ENCODE measurements at regions not wholly inside any gene's neighbourhood (a gene's known extent, or its start where the extent isn't known, plus 50 kb on each side); places are given as distances from the start of the nearest gene placed in this dataset.

DNA sequence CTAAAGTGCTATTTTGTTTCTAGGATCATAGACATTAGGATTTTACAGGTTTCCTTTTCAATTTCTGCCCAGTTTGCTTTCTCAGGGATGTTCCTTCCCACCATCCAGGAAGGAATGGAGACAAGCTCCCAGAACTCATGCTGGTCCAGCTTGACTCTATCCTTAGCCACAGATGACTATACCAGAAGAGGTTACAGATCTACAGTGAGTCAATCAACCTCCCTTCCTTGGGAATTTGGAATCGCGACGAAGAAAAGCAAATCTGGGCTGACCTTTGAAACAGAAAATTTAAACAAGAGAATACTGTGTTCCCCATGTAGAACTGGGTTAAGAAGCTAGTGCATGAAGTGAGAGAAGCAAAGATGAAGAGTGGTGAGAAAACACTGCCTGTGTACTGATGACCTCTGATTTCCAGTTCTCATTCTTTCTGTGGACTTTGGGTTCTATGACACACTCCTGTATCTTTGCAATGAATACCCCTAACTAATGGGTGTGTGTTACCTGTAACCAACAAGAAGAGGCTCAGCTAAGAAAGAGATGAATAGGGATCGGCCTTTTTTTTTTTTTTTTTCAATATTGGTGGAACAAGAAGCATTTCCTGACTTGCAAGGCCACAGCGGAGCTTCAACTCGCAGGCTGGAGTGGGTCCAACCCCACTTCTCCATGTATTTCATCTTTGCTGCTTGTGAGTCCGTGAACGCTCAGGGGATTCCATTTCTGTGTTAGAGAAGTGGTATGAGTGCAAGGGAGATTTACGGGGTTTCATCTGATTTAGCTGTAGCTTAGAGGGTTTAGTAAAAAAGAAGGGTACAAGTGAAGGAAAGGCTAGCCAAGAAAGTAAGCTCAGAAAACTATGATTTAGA, 563.9 kb upstream of the CLINT1 start:
- no peaks in the 10 kb centered on the region for H3K4me1 ChIP-seq (ENCODE audit: control insufficient read depth, insufficient read depth, low read length)
- H3K9ac ChIP-seq (ENCODE audit: low read length), result no peak overlapping the region
- no peaks in the 10 kb centered on the region for H3K36me3 ChIP-seq (ENCODE audit: control insufficient read depth, insufficient read depth, low read length)
- H3K4me3 ChIP-seq (ENCODE audit: low read length), result no peak overlapping the region
- no peaks in the 10 kb centered on the region for H3K27me3 ChIP-seq (ENCODE audit: control insufficient read depth, insufficient read depth, low read length)
- no peaks in the 10 kb centered on the region for H3K9me3 ChIP-seq (ENCODE audit: control insufficient read depth, low read length)

DNA sequence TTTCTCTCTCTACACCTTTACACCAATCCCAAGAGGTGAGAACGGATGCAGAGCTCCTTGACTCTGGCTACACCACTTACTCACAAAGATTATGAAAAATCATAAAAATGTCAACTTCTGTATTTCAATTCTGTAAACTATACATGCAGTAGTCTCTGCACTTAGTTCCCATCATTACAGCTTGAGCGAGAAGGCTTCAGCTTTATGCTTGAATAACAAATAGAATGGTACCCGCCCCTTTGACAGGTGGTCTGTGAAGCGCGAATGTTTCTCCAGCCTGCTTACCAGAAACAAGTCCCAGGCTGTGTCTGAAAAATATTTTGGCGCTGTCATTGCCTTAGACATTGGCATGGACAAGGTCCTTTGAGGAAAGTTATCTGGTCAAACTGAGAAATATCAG, 562.4 kb upstream of the CLINT1 start:
- no peak overlapping the region for H3K9ac ChIP-seq (ENCODE audit: low read length)
- H3K9me3 ChIP-seq (ENCODE audit: control insufficient read depth, low read length), result no peaks in the 10 kb centered on the region
- no peak overlapping the region for H3K4me3 ChIP-seq (ENCODE audit: low read length)
- H3K36me3 ChIP-seq (ENCODE audit: control insufficient read depth, insufficient read depth, low read length), result no peaks in the 10 kb centered on the region
- H3K27me3 ChIP-seq (ENCODE audit: control insufficient read depth, insufficient read depth, low read length), result no peaks in the 10 kb centered on the region
- H3K4me1 ChIP-seq (ENCODE audit: control insufficient read depth, insufficient read depth, low read length), result no peaks in the 10 kb centered on the region

DNA sequence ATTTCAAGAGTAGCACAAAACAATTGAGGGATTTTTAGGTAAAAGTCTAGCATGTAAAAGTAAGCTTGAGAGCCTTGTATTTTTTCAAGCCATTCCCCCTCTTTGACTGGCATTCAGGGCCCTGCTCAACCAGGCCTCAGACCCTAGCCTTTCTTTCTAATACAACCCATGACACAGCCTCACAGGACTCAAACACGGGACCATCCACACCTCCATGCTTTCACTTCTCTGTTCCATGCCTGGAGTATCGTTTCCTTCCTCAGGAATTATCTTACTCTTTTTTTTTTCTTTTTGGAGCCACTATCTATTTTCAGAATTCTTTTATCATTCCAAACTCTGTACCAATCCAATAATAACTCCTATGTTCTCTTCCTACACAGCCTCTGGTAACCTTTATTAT, 560.2 kb upstream of the CLINT1 start:
- Histone ChIP-seq H3K9me3 (ENCODE audit: control insufficient read depth, low read length) (no peaks in the 10 kb centered on the region), H3K36me3 (ENCODE audit: control insufficient read depth, insufficient read depth, low read length) (no peaks in the 10 kb centered on the region), H3K27me3 (ENCODE audit: control insufficient read depth, insufficient read depth, low read length) (no peaks in the 10 kb centered on the region), H3K4me1 (ENCODE audit: control insufficient read depth, insufficient read depth, low read length) (no peaks in the 10 kb centered on the region), H3K9ac (ENCODE audit: low read length) (no peak overlapping the region), H3K4me3 (ENCODE audit: low read length) (no peak overlapping the region)

GRCh38 chr5:158414780-158415179, 555.8 kb upstream of the CLINT1 start:
- Histone ChIP-seq H3K9me3 (ENCODE audit: control insufficient read depth, low read length) (no peaks in the 10 kb centered on the region), H3K4me3 (ENCODE audit: low read length) (no peak overlapping the region), H3K27me3 (ENCODE audit: control insufficient read depth, insufficient read depth, low read length) (no peaks in the 10 kb centered on the region), H3K9ac (ENCODE audit: low read length) (no peak overlapping the region), H3K36me3 (ENCODE audit: control insufficient read depth, insufficient read depth, low read length) (no peaks in the 10 kb centered on the region), H3K4me1 (ENCODE audit: control insufficient read depth, insufficient read depth, low read length) (no peaks in the 10 kb centered on the region)

DNA sequence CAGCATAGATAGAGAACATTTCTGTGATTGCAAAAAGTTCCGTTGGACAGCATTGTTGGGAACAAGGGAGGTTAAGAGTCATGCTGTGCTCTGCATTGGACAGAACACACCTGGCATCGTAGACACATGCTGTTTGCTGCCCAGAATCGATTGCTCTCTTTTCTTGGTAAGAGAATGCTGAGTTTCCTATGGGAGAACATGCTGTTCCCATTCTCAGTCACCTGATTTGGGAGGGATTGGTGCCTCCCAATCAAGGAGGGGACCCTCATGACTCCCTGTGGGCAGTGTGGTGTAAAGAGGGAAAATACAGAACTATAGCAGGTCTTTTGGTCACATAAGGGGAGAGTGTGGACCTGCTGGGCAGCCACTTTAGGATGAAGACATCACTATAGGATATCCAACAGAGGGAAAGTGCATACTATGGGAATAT, 555.4 kb upstream of the CLINT1 start:
- Histone ChIP-seq H3K4me3 (ENCODE audit: low read length) (no peak overlapping the region), H3K27me3 (ENCODE audit: control insufficient read depth, insufficient read depth, low read length) (no peaks in the 10 kb centered on the region), H3K9me3 (ENCODE audit: control insufficient read depth, low read length) (no peaks in the 10 kb centered on the region), H3K36me3 (ENCODE audit: control insufficient read depth, insufficient read depth, low read length) (no peaks in the 10 kb centered on the region), H3K9ac (ENCODE audit: low read length) (no peak overlapping the region), H3K4me1 (ENCODE audit: control insufficient read depth, insufficient read depth, low read length) (no peaks in the 10 kb centered on the region)

- H3K4me3 ChIP-seq (ENCODE audit: low read length), result no peak overlapping the region
- no peaks in the 10 kb centered on the region for H3K27me3 ChIP-seq (ENCODE audit: control insufficient read depth, insufficient read depth, low read length)
- H3K9ac ChIP-seq (ENCODE audit: low read length), result no peak overlapping the region
- H3K36me3 ChIP-seq (ENCODE audit: control insufficient read depth, insufficient read depth, low read length), result no peaks in the 10 kb centered on the region
- no peaks in the 10 kb centered on the region for H3K9me3 ChIP-seq (ENCODE audit: control insufficient read depth, low read length)
- no peaks in the 10 kb centered on the region for H3K4me1 ChIP-seq (ENCODE audit: control insufficient read depth, insufficient read depth, low read length)
These were observed 554.3 kb upstream of the CLINT1 start for GRCh38 chr5:158413122-158413680.

- H3K36me3 ChIP-seq (ENCODE audit: control insufficient read depth, insufficient read depth, low read length), result no peaks in the 10 kb centered on the region
- no peak overlapping the region for H3K4me3 ChIP-seq (ENCODE audit: low read length)
- H3K9ac ChIP-seq (ENCODE audit: low read length), result no peak overlapping the region
- no peaks in the 10 kb centered on the region for H3K4me1 ChIP-seq (ENCODE audit: control insufficient read depth, insufficient read depth, low read length)
- no peaks in the 10 kb centered on the region for H3K27me3 ChIP-seq (ENCODE audit: control insufficient read depth, insufficient read depth, low read length)
- no peaks in the 10 kb centered on the region for H3K9me3 ChIP-seq (ENCODE audit: control insufficient read depth, low read length)
These were observed 552.0 kb upstream of the CLINT1 start for GRCh38 chr5:158410976-158411375.

DNA sequence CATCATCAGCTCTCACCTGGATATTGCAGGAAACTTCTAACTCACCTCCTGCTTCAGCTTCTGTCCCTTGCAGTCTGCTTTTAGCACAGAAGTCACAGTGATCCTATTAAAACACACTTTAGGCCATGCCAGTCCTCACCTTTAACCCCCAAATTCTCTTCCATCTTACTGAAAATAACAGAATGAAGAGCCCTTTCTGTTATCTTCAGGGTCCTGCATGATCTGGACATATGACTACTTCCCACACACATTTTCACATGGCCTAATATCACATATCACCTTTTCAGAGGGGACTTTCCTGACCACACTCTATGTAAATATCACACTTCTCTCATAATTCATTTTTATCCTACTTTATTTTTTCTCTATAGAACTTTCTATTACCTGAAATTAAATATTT, 550.6 kb upstream of the CLINT1 start:
- Histone ChIP-seq H3K36me3 (ENCODE audit: control insufficient read depth, insufficient read depth, low read length) (no peaks in the 10 kb centered on the region), H3K9ac (ENCODE audit: low read length) (no peak overlapping the region), H3K4me1 (ENCODE audit: control insufficient read depth, insufficient read depth, low read length) (no peaks in the 10 kb centered on the region), H3K4me3 (ENCODE audit: low read length) (no peak overlapping the region), H3K27me3 (ENCODE audit: control insufficient read depth, insufficient read depth, low read length) (no peaks in the 10 kb centered on the region), H3K9me3 (ENCODE audit: control insufficient read depth, low read length) (no peaks in the 10 kb centered on the region)

- Histone ChIP-seq H3K36me3 (ENCODE audit: control insufficient read depth, insufficient read depth, low read length) (no peaks in the 10 kb centered on the region), H3K27me3 (ENCODE audit: control insufficient read depth, insufficient read depth, low read length) (no peaks in the 10 kb centered on the region), H3K4me1 (ENCODE audit: control insufficient read depth, insufficient read depth, low read length) (no peaks in the 10 kb centered on the region)
These were observed 548.9 kb upstream of the CLINT1 start for GRCh38 chr5:158407824-158408195.

GRCh38 chr5:158406884-158407823, 548.2 kb upstream of the CLINT1 start:
- Histone ChIP-seq H3K4me3 (ENCODE audit: low read length) (no peak overlapping the region), H3K9me3 (ENCODE audit: control insufficient read depth, low read length) (no peaks in the 10 kb centered on the region), H3K36me3 (ENCODE audit: control insufficient read depth, insufficient read depth, low read length) (no peaks in the 10 kb centered on the region), H3K9ac (ENCODE audit: low read length) (no peak overlapping the region), H3K4me1 (ENCODE audit: control insufficient read depth, insufficient read depth, low read length) (no peaks in the 10 kb centered on the region), H3K27me3 (ENCODE audit: control insufficient read depth, insufficient read depth, low read length) (no peaks in the 10 kb centered on the region)

More at GRCh38 chr5:158407824-158408195, 548.9 kb upstream of the CLINT1 start:
- Histone ChIP-seq H3K9ac (ENCODE audit: low read length) (no peak overlapping the region), H3K9me3 (ENCODE audit: control insufficient read depth, low read length) (no peaks in the 10 kb centered on the region), H3K4me3 (ENCODE audit: low read length) (no peak overlapping the region)

- H3K27me3 ChIP-seq (ENCODE audit: control insufficient read depth, insufficient read depth, low read length), result no peaks in the 10 kb centered on the region
- no peaks in the 10 kb centered on the region for H3K9me3 ChIP-seq (ENCODE audit: control insufficient read depth, low read length)
- no peak overlapping the region for H3K9ac ChIP-seq (ENCODE audit: low read length)
- no peaks in the 10 kb centered on the region for H3K36me3 ChIP-seq (ENCODE audit: control insufficient read depth, insufficient read depth, low read length)
- H3K4me3 ChIP-seq (ENCODE audit: low read length), result no peak overlapping the region
- H3K4me1 ChIP-seq (ENCODE audit: control insufficient read depth, insufficient read depth, low read length), result no peaks in the 10 kb centered on the region
These were observed 539.6 kb upstream of the CLINT1 start for GRCh38 chr5:158398360-158399201.
